ENCODE measurements at regions not wholly inside any gene's neighbourhood (a gene's known extent, or its start where the extent isn't known, plus 50 kb on each side); places are given as distances from the start of the nearest gene placed in this dataset.
A peak's percentile ranks its signal among the peaks of the same experiment; 100 is the strongest.

GRCh38 chr13:44171861-44172260, 201.8 kb upstream of the SERP2 start:
- no peak for DNase-seq (ENCODE audit: low read depth)

- DNase-seq (ENCODE audit: low read depth): no peak
Observed at GRCh38 chr13:44172281-44172810, 201.3 kb upstream of the SERP2 start.

GRCh38 chr13:44174769-44175425, 198.7 kb upstream of the SERP2 start:
- peak; percentile 19 for DNase-seq (ENCODE audit: low read depth)

GRCh38 chr13:44176173-44176572, 197.5 kb upstream of the SERP2 start:
- DNase-seq (ENCODE audit: low read depth): no peak

GRCh38 chr13:44180876-44181536, 192.6 kb upstream of the SERP2 start:
- no peak for DNase-seq (ENCODE audit: low read depth)

- no peak for DNase-seq (ENCODE audit: low read depth)
Observed at GRCh38 chr13:44181931-44182330, 191.7 kb upstream of the SERP2 start.

GRCh38 chr13:44184740-44185139, 188.9 kb upstream of the SERP2 start:
- no peak for DNase-seq (ENCODE audit: low read depth)

GRCh38 chr13:44188257-44188656, 185.4 kb upstream of the SERP2 start:
- peak; percentile 16 for DNase-seq (ENCODE audit: low read depth)

- no peak for DNase-seq (ENCODE audit: low read depth)
Observed at GRCh38 chr13:44189085-44189484, 184.5 kb upstream of the SERP2 start.

- DNase-seq (ENCODE audit: low read depth): no peak
Observed at GRCh38 chr13:44191103-44191502, 182.5 kb upstream of the SERP2 start.

GRCh38 chr13:44191504-44192171, 182.0 kb upstream of the SERP2 start:
- DNase-seq (ENCODE audit: low read depth): peak; percentile 82

- DNase-seq (ENCODE audit: low read depth): no peak
Observed at GRCh38 chr13:44193731-44194130, 179.9 kb upstream of the SERP2 start.

- DNase-seq (ENCODE audit: low read depth): no peak
Observed at GRCh38 chr13:44195245-44195644, 178.4 kb upstream of the SERP2 start.

GRCh38 chr13:44196196-44196751, 177.3 kb upstream of the SERP2 start:
- DNase-seq (ENCODE audit: low read depth): no peak

GRCh38 chr13:44197791-44198770, 175.5 kb upstream of the SERP2 start:
- no peak for DNase-seq (ENCODE audit: low read depth)

GRCh38 chr13:44198826-44199225, 174.8 kb upstream of the SERP2 start:
- no peak for DNase-seq (ENCODE audit: low read depth)

- no peak for DNase-seq (ENCODE audit: low read depth)
Observed at GRCh38 chr13:44199627-44200207, 173.9 kb upstream of the SERP2 start.

GRCh38 chr13:44206434-44206833, 167.2 kb upstream of the SERP2 start:
- DNase-seq (ENCODE audit: low read depth): no peak

- DNase-seq (ENCODE audit: low read depth): no peak
Observed at GRCh38 chr13:44207476-44207875, 166.1 kb upstream of the SERP2 start.

- DNase-seq (ENCODE audit: low read depth): no peak
Observed at GRCh38 chr13:44210525-44210924, 163.1 kb upstream of the SERP2 start.
